ENCODE measurements at regions not wholly inside any gene's neighbourhood (a gene's known extent, or its start where the extent isn't known, plus 50 kb on each side); places are given as distances from the start of the nearest gene placed in this dataset.

DNA sequence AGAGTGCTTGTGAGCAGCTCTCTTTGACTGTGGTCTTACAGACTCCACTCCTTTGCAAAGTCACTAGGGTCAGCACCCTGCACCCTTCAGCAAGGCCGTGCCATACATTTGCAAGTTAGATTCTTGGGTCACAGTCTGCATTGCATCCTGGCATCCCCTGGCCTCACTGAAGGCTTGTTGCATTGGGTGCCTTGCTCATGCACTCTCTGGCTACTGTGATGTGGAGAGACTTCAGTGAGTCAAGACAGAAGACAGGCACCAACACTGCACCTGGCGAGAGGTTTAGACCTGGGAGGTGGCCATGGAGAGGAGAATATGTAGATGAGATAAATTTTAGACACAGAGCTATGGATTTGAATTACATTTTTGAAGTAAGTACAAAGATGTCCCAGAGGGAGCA is 146.4 kb upstream of the COPS8 start:
- no peak overlapping the region for H4K91ac ChIP-seq (replicated peaks; ENCODE audit: insufficient read length, low read length)
- FAIRE-seq = no peak

More for the DNA sequence above, 146.4 kb upstream of the COPS8 start:
- H3K4me2 ChIP-seq (ENCODE audit: insufficient read depth in 1 of 2, low read depth in 2 of 2, low read length in 2 of 2) = no peak overlapping the region
- no peak overlapping the region for H4K8ac ChIP-seq (ENCODE audit: extremely low read depth, insufficient read depth, low read length)
- H2AK5ac ChIP-seq (ENCODE audit: low read depth, low read length) = no peak overlapping the region
- no peak overlapping the region for H2BK5ac ChIP-seq (ENCODE audit: low read depth, low read length)
- no peaks in the 10 kb centered on the region for H3K9me3 ChIP-seq (ENCODE audit: insufficient read depth in 2 of 2, low read depth in 1 of 2, low read length in 1 of 2)
- H2BK20ac ChIP-seq (ENCODE audit: low read length) = no peak overlapping the region
- peaks cover 0 to 3% (median 0%) of the 10 kb centered on the region in 4 experiments; a peak in 1 of 7 replicates for H3K4me1 ChIP-seq (replicated peaks in 1 of 4; ENCODE audit: control insufficient read depth in 3 of 4, insufficient read depth in 4 of 4, low read length in 3 of 4)
- H3K14ac ChIP-seq (ENCODE audit: insufficient read length) = no peak overlapping the region
- ChIA-PET CTCF (ENCODE audit: partially characterized antibody) (no interaction called here), POLR2A (ENCODE audit: partially characterized antibody) (no interaction called here)
- no peak overlapping the region for H2BK15ac ChIP-seq (ENCODE audit: low read length)
- H3K79me1 ChIP-seq (ENCODE audit: low read depth, low read length) = no peaks in the 10 kb centered on the region
- H2BK120ac ChIP-seq (replicated peaks; ENCODE audit: low read depth, low read length) = no peak overlapping the region
- no peaks in the 10 kb centered on the region for H3K79me2 ChIP-seq (ENCODE audit: control insufficient read depth in 1 of 2, insufficient read depth in 2 of 2, low read length in 2 of 2)
- peak in 1 of 2 experiments; percentile 24 for DNase-seq (ENCODE audit: low read depth in 1 of 2, low spot score in 2 of 2)
- H3K27ac ChIP-seq (ENCODE audit: low read depth, low read length) = no peak overlapping the region
- WGBS, 2 experiments (ENCODE audit: extremely low coverage in 1 of 2, insufficient coverage in 1 of 2, insufficient read length in 1 of 2, insufficient replicate concordance in 2 of 2, low coverage in 1 of 2, low lambda C conversion rate in 2 of 2, missing lambda C conversion rate in 1 of 2) = 92% methylated on average over 2 of the region's 2 CpGs; no CpG with 5 or more reads in 1 of the 2 experiments
- no peak for TF ChIP-seq EP300 (IDR thresholded peaks at IDR 0.05; ENCODE audit: borderline replicate concordance in 1 of 2, low read depth in 2 of 2, low read length in 2 of 2)
- no peak for TF ChIP-seq RNF2 (IDR thresholded peaks at IDR 0.05; ENCODE audit: borderline replicate concordance, low read depth, low read length, missing control alignments, poor library complexity, severe bottlenecking)
- no peak for TF ChIP-seq SIRT6 (IDR thresholded peaks at IDR 0.05; ENCODE audit: low read length)
- no peak for TF ChIP-seq BACH1 (IDR thresholded peaks at IDR 0.05; ENCODE audit: low read length)
- no peak for TF ChIP-seq ZNF274 (IDR thresholded peaks at IDR 0.05; ENCODE audit: borderline replicate concordance, extremely low read depth, low read length)
- TF ChIP-seq RAD21 (IDR thresholded peaks at IDR 0.05 in 1 of 2, conservative IDR thresholded peaks at IDR 0.05 in 1 of 2; ENCODE audit: low read depth in 2 of 2, low read length in 2 of 2) = no peak
- no peak for TF ChIP-seq FOSL1 (IDR thresholded peaks at IDR 0.05; ENCODE audit: insufficient read depth, low read depth, low read length)
- no peak for TF ChIP-seq KDM5A (IDR thresholded peaks at IDR 0.05; ENCODE audit: low read length)
- TF ChIP-seq RFX5 (IDR thresholded peaks at IDR 0.05; ENCODE audit: borderline replicate concordance, low read depth, low read length) = no peak
- no peak for TF ChIP-seq POLR2AphosphoS5 (IDR thresholded peaks at IDR 0.05; ENCODE audit: low read depth, low read length)
- no peak for TF ChIP-seq HDAC2 (IDR thresholded peaks at IDR 0.05; ENCODE audit: borderline replicate concordance in 1 of 2, low read depth in 2 of 2, low read length in 2 of 2)
- TF ChIP-seq CREB1 (IDR thresholded peaks at IDR 0.05) = no peak
- no peaks in the 10 kb centered on the region for H4K20me1 ChIP-seq (replicated peaks in 1 of 2; ENCODE audit: control insufficient read depth in 1 of 2, insufficient read depth in 2 of 2, low read length in 2 of 2)
- H2BK12ac ChIP-seq (ENCODE audit: low read depth, low read length) = no peak overlapping the region
- H3K23me2 ChIP-seq (ENCODE audit: low read depth, low read length) = no peaks in the 10 kb centered on the region; the same call in 1 of the 2 replicates
- no peak overlapping the region for H2AFZ ChIP-seq (ENCODE audit: low read length)
- H3K27me3 ChIP-seq (replicated peaks in 1 of 4; ENCODE audit: control insufficient read depth in 3 of 4, extremely low read depth in 1 of 4, insufficient read depth in 3 of 4, low read length in 3 of 4) = no peaks in the 10 kb centered on the region
- H3K9ac ChIP-seq (replicated peaks in 1 of 4; ENCODE audit: extremely low read depth in 1 of 4, low read depth in 3 of 4, low read length in 3 of 4) = no peak overlapping the region
- H3K4ac ChIP-seq (replicated peaks; ENCODE audit: insufficient read length, low read depth, low read length) = no peak overlapping the region
- H3K18ac ChIP-seq (ENCODE audit: extremely low read depth, low read length) = no peak overlapping the region
- H3K4me3 ChIP-seq (ENCODE audit: extremely low read depth in 1 of 4, insufficient read depth in 2 of 4, low read depth in 3 of 4, low read length in 4 of 4) = no peak overlapping the region
- H3K56ac ChIP-seq (replicated peaks; ENCODE audit: insufficient read length, low read depth, low read length) = no peak overlapping the region
- no peaks in the 10 kb centered on the region for H3K36me3 ChIP-seq (ENCODE audit: control insufficient read depth in 2 of 4, insufficient read depth in 4 of 4, low read length in 3 of 4)
- H4K5ac ChIP-seq (ENCODE audit: insufficient read length, low read depth, low read length) = no peak overlapping the region
- no peak overlapping the region for H3K23ac ChIP-seq (ENCODE audit: insufficient read length)

All from H1 (cell line).